Kidney (tissue), 13 donors: ENCODE measurements at regions not wholly inside any gene's neighbourhood (a gene's known extent, or its start where the extent isn't known, plus 50 kb on each side); places are given as distances from the start of the nearest gene placed in this dataset.

ENCODE experiments used
- DNase-seq, 5 donors: peaks; one replicate each; pipeline ENCODE4 v3.0.0-alpha.2; 2013 to 2020
- FAIRE-seq: peaks from 2 replicates; lab custom pipeline; 2012; peaks lifted over from hg19 to GRCh38; lab: Jason Lieb, UNC
- H3K27ac ChIP-seq, 2 donors: one replicate each; pipeline ENCODE4 v1.7.0; 2013; ENCODE audit warnings: low read depth in 2 of 2, low read length in 2 of 2, inconsistent platforms in 1 of 2
- H3K27me3 ChIP-seq: one replicate; pipeline ENCODE4 v1.7.1; 2013; ENCODE audit warnings: low read length, inconsistent platforms; ENCODE audit not compliant: control insufficient read depth, insufficient read depth
- H3K36me3 ChIP-seq, 3 donors: one replicate each; pipeline versions ENCODE4 v1.7.0 to v1.7.1; 2013; ENCODE audit warnings: low read length in 3 of 3, control low read depth in 1 of 3, inconsistent platforms in 1 of 3; ENCODE audit not compliant: insufficient read depth in 3 of 3, control insufficient read depth in 2 of 3
- H3K4me1 ChIP-seq, 3 donors: one replicate each; pipeline versions ENCODE4 v1.7.0 to v1.7.1; 2013; ENCODE audit warnings: low read length in 3 of 3, inconsistent platforms in 1 of 3, low read depth in 1 of 3; ENCODE audit not compliant: control insufficient read depth in 2 of 3, insufficient read depth in 2 of 3
- H3K4me3 ChIP-seq, 3 donors: one replicate each; pipeline versions ENCODE4 v1.7.0 to v1.8.1; 2013; ENCODE audit warnings: low read length in 3 of 3, control low read depth in 1 of 3, inconsistent platforms in 1 of 3
- H3K9ac ChIP-seq, 3 donors: one replicate each; pipeline versions ENCODE4 v1.7.0 to v1.7.1; 2013; ENCODE audit warnings: low read length in 3 of 3, control low read depth in 1 of 3, inconsistent platforms in 1 of 3
- H3K9me3 ChIP-seq, 3 donors: one replicate each; pipeline versions ENCODE4 v1.7.0 to v1.7.1; 2013; ENCODE audit warnings: low read length in 3 of 3, control low read depth in 1 of 3, inconsistent platforms in 1 of 3; ENCODE audit not compliant: control insufficient read depth in 2 of 3, insufficient read depth in 1 of 3
- intact Hi-C: fragments of 100-400 bp; cut with DNase I; formaldehyde crosslinking; loops from one replicate; pipeline ENCODE4 v1.11.1; 2022
- TF ChIP-seq, protein P1 (sequence below): IDR thresholded peaks from 3 replicates; pipeline ENCODE4 v1.5.1; 2012; ENCODE audit warnings: mild to moderate bottlenecking, moderate library complexity, borderline replicate concordance; ENCODE audit not compliant: insufficient read depth; ENCODE audit errors: extremely low read depth
- donor health status: control.
- donor health status: control.
- donor health status: control.
- donor health status: control.
- donor health status: control.
- donor health status: DM: yes; HTN: yes; CAD: no.
- donor health status: Normal renal cell carcinoma (clear cell type).

DNA sequence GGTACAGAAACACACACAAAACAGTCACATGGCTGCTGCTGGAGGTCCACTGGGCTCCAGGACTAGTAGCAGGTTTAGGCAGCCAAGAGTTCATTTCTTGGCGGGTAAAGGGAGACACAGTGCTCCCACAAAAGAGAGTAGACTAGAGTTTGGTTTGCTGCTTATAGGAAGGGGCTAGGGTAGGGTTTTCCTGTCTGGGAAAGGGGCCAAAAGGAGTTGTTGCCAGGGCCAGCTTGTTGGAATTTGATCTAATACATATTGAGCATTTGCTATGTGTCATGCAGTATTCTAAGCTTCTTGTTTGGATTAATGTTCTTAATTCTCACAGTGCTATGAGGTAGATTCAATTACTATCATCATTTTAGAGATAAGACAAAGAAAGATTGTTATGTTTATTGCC is 195.1 kb upstream of the PLET1 start:
- Histone ChIP-seq H3K9me3 (no peaks in the 10 kb centered on the region), H3K27me3 (no peaks in the 10 kb centered on the region), H3K4me1 (no peaks in the 10 kb centered on the region), H3K36me3 (no peaks in the 10 kb centered on the region), H3K27ac (no peak overlapping the region), H3K9ac (no peak overlapping the region), H3K4me3 (no peak overlapping the region)
- intact Hi-C loops = no loop called here
- FAIRE-seq (no peak), DNase-seq (no peak)
- TF ChIP-seq, protein P1, sequence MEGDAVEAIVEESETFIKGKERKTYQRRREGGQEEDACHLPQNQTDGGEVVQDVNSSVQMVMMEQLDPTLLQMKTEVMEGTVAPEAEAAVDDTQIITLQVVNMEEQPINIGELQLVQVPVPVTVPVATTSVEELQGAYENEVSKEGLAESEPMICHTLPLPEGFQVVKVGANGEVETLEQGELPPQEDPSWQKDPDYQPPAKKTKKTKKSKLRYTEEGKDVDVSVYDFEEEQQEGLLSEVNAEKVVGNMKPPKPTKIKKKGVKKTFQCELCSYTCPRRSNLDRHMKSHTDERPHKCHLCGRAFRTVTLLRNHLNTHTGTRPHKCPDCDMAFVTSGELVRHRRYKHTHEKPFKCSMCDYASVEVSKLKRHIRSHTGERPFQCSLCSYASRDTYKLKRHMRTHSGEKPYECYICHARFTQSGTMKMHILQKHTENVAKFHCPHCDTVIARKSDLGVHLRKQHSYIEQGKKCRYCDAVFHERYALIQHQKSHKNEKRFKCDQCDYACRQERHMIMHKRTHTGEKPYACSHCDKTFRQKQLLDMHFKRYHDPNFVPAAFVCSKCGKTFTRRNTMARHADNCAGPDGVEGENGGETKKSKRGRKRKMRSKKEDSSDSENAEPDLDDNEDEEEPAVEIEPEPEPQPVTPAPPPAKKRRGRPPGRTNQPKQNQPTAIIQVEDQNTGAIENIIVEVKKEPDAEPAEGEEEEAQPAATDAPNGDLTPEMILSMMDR = no peak

DNA sequence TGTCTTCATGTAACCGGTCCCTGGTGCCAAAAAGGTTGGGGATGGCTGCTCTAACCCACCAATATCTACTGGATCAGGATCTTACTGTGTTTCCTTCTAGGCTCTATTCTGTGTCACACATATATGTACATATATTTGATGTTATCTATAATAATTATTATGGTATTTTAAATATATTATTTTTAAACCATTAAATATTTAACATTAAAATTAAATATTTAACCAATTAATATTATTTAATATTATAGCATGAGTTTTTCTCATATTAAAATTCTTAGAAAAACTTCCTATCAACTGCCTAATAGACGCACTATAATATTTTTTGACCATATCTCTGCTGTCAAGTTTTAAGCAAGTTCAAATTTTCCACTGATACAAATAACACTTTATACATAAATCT is 196.9 kb upstream of the PLET1 start:
- FAIRE-seq = peak; percentile 87

DNA sequence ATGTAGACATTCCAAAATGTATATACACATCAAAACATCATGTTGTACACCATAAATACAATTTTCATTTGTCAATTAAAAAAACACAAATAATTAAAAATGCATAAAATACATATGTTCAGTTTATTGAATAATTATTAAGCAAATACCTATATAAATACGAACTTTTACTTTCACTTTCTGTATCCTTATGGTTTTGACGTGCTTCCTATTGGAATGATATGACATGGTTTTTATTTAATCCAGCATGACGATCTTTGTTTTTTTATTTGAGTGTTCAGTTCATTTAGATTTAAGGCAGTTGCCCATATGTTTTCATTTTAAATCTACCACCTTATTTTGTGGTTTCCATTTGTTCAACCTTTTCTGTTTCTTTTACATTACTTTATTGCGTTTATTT is 198.3 kb upstream of the PLET1 start:
- TF ChIP-seq, protein P1 = no peak
- Histone ChIP-seq H3K4me1 (no peaks in the 10 kb centered on the region), H3K27ac (no peak overlapping the region), H3K27me3 (no peaks in the 10 kb centered on the region), H3K36me3 (no peaks in the 10 kb centered on the region), H3K9ac (no peak overlapping the region), H3K9me3 (no peaks in the 10 kb centered on the region), H3K4me3 (no peak overlapping the region)
- DNase-seq (no peak), FAIRE-seq (no peak)
- intact Hi-C loops = no loop called here

More for the DNA sequence above, 196.9 kb upstream of the PLET1 start:
- no peak overlapping the region for H3K9ac ChIP-seq
- H3K36me3 ChIP-seq = no peaks in the 10 kb centered on the region
- H3K4me3 ChIP-seq = no peak overlapping the region
- H3K9me3 ChIP-seq = no peaks in the 10 kb centered on the region
- no peaks in the 10 kb centered on the region for H3K4me1 ChIP-seq
- DNase-seq = no peak
- TF ChIP-seq, protein P1 = no peak
- no peaks in the 10 kb centered on the region for H3K27me3 ChIP-seq
- no peak overlapping the region for H3K27ac ChIP-seq
- intact Hi-C loops = no loop called here

DNA sequence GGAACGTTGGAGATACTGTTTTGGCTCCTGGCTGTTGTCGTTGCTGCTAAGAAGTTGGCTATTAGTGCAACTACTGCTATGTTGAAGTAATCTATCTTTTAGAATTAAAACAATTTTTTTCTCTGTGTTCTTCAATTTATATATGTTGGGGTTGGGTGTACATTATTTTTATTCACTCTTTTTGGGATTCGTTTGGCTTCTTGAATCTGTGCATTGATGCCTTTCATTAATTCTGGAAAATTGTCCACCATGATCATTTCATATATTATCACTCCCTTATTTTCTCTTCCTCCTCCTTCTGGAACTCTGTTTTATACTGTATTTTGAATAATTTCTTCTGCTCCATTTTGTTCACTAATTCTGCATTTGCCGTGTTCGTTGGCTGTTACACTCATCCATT is 199.5 kb upstream of the PLET1 start:
- intact Hi-C loops = no loop called here
- TF ChIP-seq, protein P1 = no peak

More for the DNA sequence above, 199.5 kb upstream of the PLET1 start:
- H3K9ac ChIP-seq = no peak overlapping the region
- H3K27me3 ChIP-seq = no peaks in the 10 kb centered on the region
- no peaks in the 10 kb centered on the region for H3K9me3 ChIP-seq
- FAIRE-seq (no peak), DNase-seq (no peak)
- no peaks in the 10 kb centered on the region for H3K4me1 ChIP-seq
- no peak overlapping the region for H3K4me3 ChIP-seq
- H3K27ac ChIP-seq = no peak overlapping the region
- H3K36me3 ChIP-seq = no peaks in the 10 kb centered on the region
